CD14-positive monocyte (primary cell): ENCODE measurements at regions not wholly inside any gene's neighbourhood (a gene's known extent, or its start where the extent isn't known, plus 50 kb on each side); places are given as distances from the start of the nearest gene placed in this dataset.

Experiments
- DNase-seq, 3 donors: peaks; one replicate each; pipeline ENCODE4 v3.0.0-alpha.2; 2011 to 2022
- H2AFZ ChIP-seq: 2 replicates; pipeline ENCODE4 v1.6.0; 2012; ENCODE audit warnings: mild to moderate bottlenecking, low read depth, low read length, inconsistent platforms; ENCODE audit not compliant: insufficient read depth, poor library complexity, severe bottlenecking
- H3K27ac ChIP-seq, 2 donors: 1 replicate in 1 of 2; 2 replicates in 1 of 2; pipeline ENCODE4 v1.5.1; 2012 to 2013; ENCODE audit warnings: low read length in 2 of 2, control low read depth in 1 of 2, inconsistent platforms in 1 of 2, low read depth in 1 of 2, mild to moderate bottlenecking in 1 of 2
- H3K27me3 ChIP-seq, 2 donors: one replicate each; pipeline versions ENCODE4 v1.6.0 to v1.6.1; 2011 to 2013; ENCODE audit warnings: low read length in 2 of 2; ENCODE audit not compliant: control insufficient read depth in 2 of 2, insufficient read depth in 2 of 2
- H3K36me3 ChIP-seq, 2 donors: replicated peaks in 1 of 2; 1 replicate in 1 of 2; 2 replicates in 1 of 2; pipeline versions ENCODE4 v1.5.1 to v1.6.1; 2012 to 2013; ENCODE audit warnings: low read length in 2 of 2, control low read depth in 1 of 2, inconsistent platforms in 1 of 2, mild to moderate bottlenecking in 1 of 2; ENCODE audit not compliant: insufficient read depth in 2 of 2, control insufficient read depth in 1 of 2
- H3K4me1 ChIP-seq, 2 donors: 1 replicate in 1 of 2; 2 replicates in 1 of 2; pipeline versions ENCODE4 v1.5.1 to v1.6.1; 2012 to 2013; ENCODE audit warnings: low read length in 2 of 2, control low read depth in 1 of 2, inconsistent platforms in 1 of 2, mild to moderate bottlenecking in 1 of 2, moderate library complexity in 1 of 2; ENCODE audit not compliant: insufficient read depth in 2 of 2, control insufficient read depth in 1 of 2
- H3K4me2 ChIP-seq: replicated peaks from 2 replicates; pipeline ENCODE3; 2012; ENCODE audit warnings: low read length, moderate library complexity, mild to moderate bottlenecking; ENCODE audit not compliant: poor library complexity, severe bottlenecking; ENCODE audit errors: extremely low read depth
- H3K4me3 ChIP-seq, 3 experiments: fragments of 200-600 bp in 1 of 3; sonication (generic) in 1 of 3; replicated peaks in 1 of 3; 1 replicate in 2 of 3; 2 replicates in 1 of 3; pipeline ENCODE4 v1.5.1; 2011 to 2013; ENCODE audit warnings: low read length in 3 of 3, mild to moderate bottlenecking in 3 of 3, control low read depth in 2 of 3, low read depth in 2 of 3, inconsistent platforms in 1 of 3, moderate library complexity in 1 of 3
- H3K79me2 ChIP-seq: 2 replicates; pipeline ENCODE4 v1.6.0; 2012; ENCODE audit warnings: mild to moderate bottlenecking, control low read depth, inconsistent platforms, low read length, moderate library complexity; ENCODE audit not compliant: insufficient read depth
- H3K9ac ChIP-seq: 2 replicates; pipeline ENCODE4 v1.6.0; 2017; ENCODE audit warnings: low read length, mild to moderate bottlenecking; ENCODE audit not compliant: insufficient read depth, poor library complexity, severe bottlenecking
- H3K9me3 ChIP-seq, 2 donors: replicated peaks in 1 of 2; 1 replicate in 1 of 2; 2 replicates in 1 of 2; pipeline versions ENCODE4 v1.5.1 to v1.6.1; 2012 to 2013; ENCODE audit warnings: low read length in 2 of 2, control low read depth in 1 of 2; ENCODE audit not compliant: control insufficient read depth in 1 of 2, insufficient read depth in 1 of 2
- H4K20me1 ChIP-seq: 2 replicates; pipeline ENCODE4 v1.6.0; 2012; ENCODE audit warnings: mild to moderate bottlenecking, low read length, control low read depth, moderate library complexity; ENCODE audit not compliant: insufficient read depth
- H3K27ac Mint-ChIP-seq, 7 donors: one replicate each; pipeline ENCODE4 v1.8.0; 2020; ENCODE audit warnings: mild to moderate bottlenecking in 7 of 7, mixed read lengths in 7 of 7, moderate library complexity in 6 of 7, inconsistent platforms in 2 of 7
- H3K27me3 Mint-ChIP-seq, 3 donors: one replicate each; pipeline ENCODE4 v1.8.0; 2021 to 2022; ENCODE audit warnings: low read depth in 3 of 3, mild to moderate bottlenecking in 3 of 3, mixed read lengths in 3 of 3, moderate library complexity in 3 of 3, inconsistent platforms in 1 of 3
- H3K36me3 Mint-ChIP-seq, 2 donors: one replicate each; pipeline ENCODE4 v1.8.0; 2020; ENCODE audit warnings: mixed read lengths in 2 of 2, inconsistent platforms in 1 of 2, mild to moderate bottlenecking in 1 of 2
- H3K4me1 Mint-ChIP-seq: one replicate; pipeline ENCODE4 v1.8.0; 2020; ENCODE audit warnings: mild to moderate bottlenecking, mixed read lengths
- H3K4me3 Mint-ChIP-seq, 2 donors: one replicate each; pipeline ENCODE4 v1.8.0; 2020; ENCODE audit warnings: mild to moderate bottlenecking in 2 of 2, mixed read lengths in 2 of 2, moderate library complexity in 1 of 2
- H3K9me3 Mint-ChIP-seq, 7 donors: one replicate each; pipeline ENCODE4 v1.8.0; 2020 to 2022; ENCODE audit warnings: mixed read lengths in 7 of 7, mild to moderate bottlenecking in 6 of 7, moderate library complexity in 6 of 7, inconsistent platforms in 2 of 7
- WGBS: methylation state at CpG from one replicate; pipeline ENCODE4 v1.1.5; 2013; ENCODE audit warnings: missing lambda C conversion rate; ENCODE audit not compliant: insufficient coverage; 5-methylcytosine and 5-hydroxymethylcytosine counted together
- intact Hi-C, 2 donors: fragments of 100-400 bp; cut with micrococcal nuclease; formaldehyde crosslinking; loops; one replicate each; pipeline versions ENCODE4 v1.15.0 to v1.15.1; 2023
- TF ChIP-seq, protein P1 (sequence below): fragments of 200-600 bp; IDR thresholded peaks from one replicate; pipeline ENCODE4 v1.8.0; 2022; ENCODE audit warnings: antibody characterized with exemption, mild to moderate bottlenecking

DNA sequence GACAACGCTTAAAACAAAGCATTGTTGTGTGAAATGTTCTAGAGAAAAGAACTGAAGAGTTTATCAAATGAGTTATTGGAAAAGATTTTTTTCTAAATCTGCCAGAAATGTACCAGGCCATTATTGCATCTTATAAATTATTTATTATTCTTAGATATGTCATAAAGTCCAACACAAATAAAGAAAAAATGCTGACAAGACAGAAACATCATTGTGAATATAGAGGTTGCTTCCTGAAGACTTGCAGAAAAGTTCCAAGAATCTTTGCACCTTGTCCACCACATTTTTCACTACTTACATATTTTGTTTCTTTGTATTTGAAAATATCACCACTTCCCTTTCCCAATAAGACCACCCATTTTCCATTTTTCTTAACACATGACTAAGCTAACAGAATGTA, 545.8 kb downstream of the IQCM start:
- no peaks in the 10 kb centered on the region for H3K4me1 Mint-ChIP-seq
- TF ChIP-seq, protein P1, sequence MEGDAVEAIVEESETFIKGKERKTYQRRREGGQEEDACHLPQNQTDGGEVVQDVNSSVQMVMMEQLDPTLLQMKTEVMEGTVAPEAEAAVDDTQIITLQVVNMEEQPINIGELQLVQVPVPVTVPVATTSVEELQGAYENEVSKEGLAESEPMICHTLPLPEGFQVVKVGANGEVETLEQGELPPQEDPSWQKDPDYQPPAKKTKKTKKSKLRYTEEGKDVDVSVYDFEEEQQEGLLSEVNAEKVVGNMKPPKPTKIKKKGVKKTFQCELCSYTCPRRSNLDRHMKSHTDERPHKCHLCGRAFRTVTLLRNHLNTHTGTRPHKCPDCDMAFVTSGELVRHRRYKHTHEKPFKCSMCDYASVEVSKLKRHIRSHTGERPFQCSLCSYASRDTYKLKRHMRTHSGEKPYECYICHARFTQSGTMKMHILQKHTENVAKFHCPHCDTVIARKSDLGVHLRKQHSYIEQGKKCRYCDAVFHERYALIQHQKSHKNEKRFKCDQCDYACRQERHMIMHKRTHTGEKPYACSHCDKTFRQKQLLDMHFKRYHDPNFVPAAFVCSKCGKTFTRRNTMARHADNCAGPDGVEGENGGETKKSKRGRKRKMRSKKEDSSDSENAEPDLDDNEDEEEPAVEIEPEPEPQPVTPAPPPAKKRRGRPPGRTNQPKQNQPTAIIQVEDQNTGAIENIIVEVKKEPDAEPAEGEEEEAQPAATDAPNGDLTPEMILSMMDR = no peak
- no peak for DNase-seq
- Histone ChIP-seq H3K9me3 (no peaks in the 10 kb centered on the region), H3K79me2 (no peaks in the 10 kb centered on the region), H3K27ac (no peak overlapping the region), H4K20me1 (no peaks in the 10 kb centered on the region), H3K4me2 (no peak overlapping the region), H3K27me3 (no peaks in the 10 kb centered on the region), H3K36me3 (no peaks in the 10 kb centered on the region), H3K9ac (no peak overlapping the region), H3K4me3 (no peak overlapping the region), H3K4me1 (no peaks in the 10 kb centered on the region), H2AFZ (no peak overlapping the region)
- H3K36me3 Mint-ChIP-seq = no peaks in the 10 kb centered on the region
- no peak overlapping the region for H3K27ac Mint-ChIP-seq
- intact Hi-C loops = no loop called here
- no CpG with 5 or more reads among the region's 1 CpG for WGBS
- no peak overlapping the region for H3K4me3 Mint-ChIP-seq
- H3K9me3 Mint-ChIP-seq = peaks cover 0 to 6% (median 0%) of the 10 kb centered on the region in 7 donors
- H3K27me3 Mint-ChIP-seq = no peaks in the 10 kb centered on the region

DNA sequence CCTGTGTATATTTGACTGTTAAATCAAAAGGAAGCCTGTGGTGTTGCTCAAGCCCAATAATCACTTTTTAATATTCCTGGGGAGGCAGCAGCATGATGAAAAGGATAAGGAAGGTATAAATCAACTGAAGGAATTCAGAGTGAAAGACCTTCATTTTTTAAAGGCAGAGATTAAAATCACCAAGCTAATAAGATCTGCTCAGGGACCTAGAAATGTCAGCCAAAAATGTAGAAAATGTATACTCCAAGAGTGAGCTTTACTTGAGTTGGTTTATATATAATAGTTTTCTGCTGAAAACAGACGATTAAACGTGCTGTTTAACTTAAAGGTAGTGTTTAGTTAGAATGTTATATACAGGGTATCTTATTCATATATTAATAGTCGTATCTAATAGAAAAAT, 549.3 kb downstream of the IQCM start:
- Mint-ChIP-seq H3K4me3 (no peak overlapping the region), H3K36me3 (no peaks in the 10 kb centered on the region), H3K4me1 (no peaks in the 10 kb centered on the region), H3K27ac (no peak overlapping the region), H3K9me3 (no peaks in the 10 kb centered on the region), H3K27me3 (no peaks in the 10 kb centered on the region)
- intact Hi-C loops = no loop called here
- Histone ChIP-seq H3K4me1 (no peaks in the 10 kb centered on the region), H2AFZ (no peak overlapping the region), H3K36me3 (no peaks in the 10 kb centered on the region), H3K79me2 (no peaks in the 10 kb centered on the region), H3K4me2 (no peak overlapping the region), H3K9ac (no peak overlapping the region), H3K9me3 (no peaks in the 10 kb centered on the region), H4K20me1 (no peaks in the 10 kb centered on the region), H3K27ac (no peak overlapping the region), H3K4me3 (no peak overlapping the region), H3K27me3 (no peaks in the 10 kb centered on the region)
- TF ChIP-seq, protein P1 = no peak
- no CpG with 5 or more reads among the region's 3 CpGs for WGBS
- no peak for DNase-seq
